M059J (cell line): ENCODE measurements at regions not wholly inside any gene's neighbourhood (a gene's known extent, or its start where the extent isn't known, plus 50 kb on each side); places are given as distances from the start of the nearest gene placed in this dataset.
"Not testable (repeated sequence)": the region's sequence is repeated elsewhere in the genome, so short reads cannot be mapped to it uniquely, and the experiment has no call there.

Source experiments
- DNase-seq: peaks from one replicate; pipeline ENCODE4 v3.0.0-alpha.2; 2012; ENCODE audit warnings: low read depth

GRCh38 chr14:40122968-40123648 is 690.9 kb upstream of the FBXO33 start:
- peak; percentile 52 for DNase-seq

GRCh38 chr14:40119765-40120164 is 687.5 kb upstream of the FBXO33 start:
- DNase-seq, result no peak

- peak; percentile 30 for DNase-seq
These were observed 687.1 kb upstream of the FBXO33 start for GRCh38 chr14:40119321-40119720.

- DNase-seq, result peak; percentile 9
These were observed 683.4 kb upstream of the FBXO33 start for GRCh38 chr14:40115583-40115982.

GRCh38 chr14:40113671-40114070 is 681.4 kb upstream of the FBXO33 start:
- DNase-seq, result no peak

- DNase-seq, result no peak
These were observed 668.4 kb upstream of the FBXO33 start for GRCh38 chr14:40100544-40101196.

- no peak for DNase-seq
These were observed 667.1 kb upstream of the FBXO33 start for GRCh38 chr14:40099316-40099715.

- DNase-seq, result no peak
These were observed 666.2 kb upstream of the FBXO33 start for GRCh38 chr14:40098468-40098867.

- DNase-seq, result no peak
These were observed 664.7 kb upstream of the FBXO33 start for GRCh38 chr14:40096968-40097367.

GRCh38 chr14:40093800-40094199 is 661.6 kb upstream of the FBXO33 start:
- DNase-seq, result no peak

- DNase-seq, result no peak
These were observed 641.9 kb upstream of the FBXO33 start for GRCh38 chr14:40074169-40074568.

- DNase-seq, result no peak
These were observed 639.9 kb upstream of the FBXO33 start for GRCh38 chr14:40072175-40072574.

- DNase-seq, result no peak
These were observed 627.0 kb upstream of the FBXO33 start for GRCh38 chr14:40058901-40059897.

GRCh38 chr14:40053416-40053815 is 621.2 kb upstream of the FBXO33 start:
- no peak for DNase-seq

GRCh38 chr14:40028991-40029390 is 596.8 kb upstream of the FBXO33 start:
- DNase-seq, result no peak

- DNase-seq, result no peak
These were observed 592.9 kb upstream of the FBXO33 start for GRCh38 chr14:40025101-40025500.

- DNase-seq, result no peak
These were observed 578.7 kb upstream of the FBXO33 start for GRCh38 chr14:40010961-40011360.

GRCh38 chr14:40009771-40010170 is 577.5 kb upstream of the FBXO33 start:
- DNase-seq, result no peak

GRCh38 chr14:40008345-40008744 is 576.1 kb upstream of the FBXO33 start:
- DNase-seq, result not testable (repeated sequence)

- no peak for DNase-seq
These were observed 572.8 kb upstream of the FBXO33 start for GRCh38 chr14:40004871-40005500.

- DNase-seq, result no peak
These were observed 571.5 kb upstream of the FBXO33 start for GRCh38 chr14:40003773-40004172.

- DNase-seq, result no peak
These were observed 566.6 kb upstream of the FBXO33 start for GRCh38 chr14:39998854-39999253.
